ENCODE measurements at regions not wholly inside any gene's neighbourhood (a gene's known extent, or its start where the extent isn't known, plus 50 kb on each side); places are given as distances from the start of the nearest gene placed in this dataset.

GRCh38 chr12:34348064-34348463 lies 325.8 kb downstream of the ALG10 start:
- Histone ChIP-seq H3K36me3 (no peaks in the 10 kb centered on the region), H3K27ac (replicated peaks in 1 of 4) (no peak overlapping the region), H3K4me1 (no peaks in the 10 kb centered on the region), H3K4me3 (no peak overlapping the region), H3K27me3 (peaks cover 0 to 96% (median 6%) of the 10 kb centered on the region in 4 donors), H3K9me3 (peaks cover 0 to 56% (median 29%) of the 10 kb centered on the region in 4 donors)
- no peak for DNase-seq (ENCODE audit: extremely low spot score)
- intact Hi-C loops (cut with DNase I) = no loop called here
- WGBS = 65% methylated on average over 23 of the region's 23 CpGs
- TF ChIP-seq EP300 (IDR thresholded peaks at IDR 0.05) (no peak), CTCF (IDR thresholded peaks at IDR 0.05) (no peak)

- peaks cover 0 to 96% (median 6%) of the 10 kb centered on the region in 4 donors for H3K27me3 ChIP-seq
- peaks cover 0 to 53% (median 32%) of the 10 kb centered on the region in 4 donors for H3K9me3 ChIP-seq
- H3K36me3 ChIP-seq = no peaks in the 10 kb centered on the region
- H3K27ac ChIP-seq (replicated peaks in 1 of 4) = no peak overlapping the region
- no peak overlapping the region for H3K4me3 ChIP-seq
- no peak for DNase-seq (ENCODE audit: extremely low spot score)
- no peaks in the 10 kb centered on the region for H3K4me1 ChIP-seq
- 46% methylated on average over 33 of the region's 50 CpGs for WGBS
- no peak for TF ChIP-seq POLR2A (IDR thresholded peaks at IDR 0.05; ENCODE audit: low read depth)
- no peak for TF ChIP-seq CTCF (IDR thresholded peaks at IDR 0.05)
- no peak for TF ChIP-seq EP300 (IDR thresholded peaks at IDR 0.05)
- TF ChIP-seq POLR2AphosphoS5 (IDR thresholded peaks at IDR 0.05) = no peak
- intact Hi-C loops (cut with DNase I) = no loop called here
Measured at GRCh38 chr12:34348836-34349672, 326.8 kb downstream of the ALG10 start.

GRCh38 chr12:34349673-34349961 lies 327.3 kb downstream of the ALG10 start:
- peaks cover 0 to 59% (median 32%) of the 10 kb centered on the region in 4 donors for H3K9me3 ChIP-seq
- no peak overlapping the region for H3K4me3 ChIP-seq
- H3K27ac ChIP-seq (replicated peaks in 1 of 4) = no peak overlapping the region
- DNase-seq (ENCODE audit: extremely low spot score) = no peak
- peaks cover 0 to 96% (median 6%) of the 10 kb centered on the region in 4 donors for H3K27me3 ChIP-seq
- intact Hi-C loops (cut with DNase I) = no loop called here
- H3K4me1 ChIP-seq = no peaks in the 10 kb centered on the region
- TF ChIP-seq CTCF (IDR thresholded peaks at IDR 0.05) (no peak), EP300 (IDR thresholded peaks at IDR 0.05) (no peak), POLR2A (IDR thresholded peaks at IDR 0.05; ENCODE audit: low read depth) (no peak), POLR2AphosphoS5 (IDR thresholded peaks at IDR 0.05) (no peak)
- WGBS = 65% methylated on average over 7 of the region's 16 CpGs
- H3K36me3 ChIP-seq = no peaks in the 10 kb centered on the region

- no peak overlapping the region for H3K4me3 ChIP-seq
- peaks cover 0 to 96% (median 6%) of the 10 kb centered on the region in 4 donors for H3K27me3 ChIP-seq
- no peak for DNase-seq (ENCODE audit: extremely low spot score)
- no peak for TF ChIP-seq CTCF (IDR thresholded peaks at IDR 0.05)
- TF ChIP-seq POLR2AphosphoS5 (IDR thresholded peaks at IDR 0.05) = no peak
- no peak for TF ChIP-seq EP300 (IDR thresholded peaks at IDR 0.05)
- no peak for TF ChIP-seq POLR2A (IDR thresholded peaks at IDR 0.05; ENCODE audit: low read depth)
- H3K36me3 ChIP-seq = no peaks in the 10 kb centered on the region
- 69% methylated on average over 41 of the region's 56 CpGs for WGBS
- H3K4me1 ChIP-seq = no peaks in the 10 kb centered on the region
- H3K27ac ChIP-seq (replicated peaks in 1 of 4) = no peak overlapping the region
- intact Hi-C loops (cut with DNase I) = no loop called here
- H3K9me3 ChIP-seq = peaks cover 0 to 66% (median 32%) of the 10 kb centered on the region in 4 donors
Measured at GRCh38 chr12:34350092-34351041, 328.1 kb downstream of the ALG10 start.
